SW 1271 (cell line): ENCODE measurements at regions not wholly inside any gene's neighbourhood (a gene's known extent, or its start where the extent isn't known, plus 50 kb on each side); places are given as distances from the start of the nearest gene placed in this dataset.

ENCODE experiments used
- DNase-seq, 2 experiments: peaks; one replicate each; lab custom pipeline; 2025; lab: John Stamatoyannopoulos, UW

- DNase-seq: no peak
Observed at GRCh38 chr2:37425408-37425807, 81.0 kb downstream of the QPCT start.

GRCh38 chr2:37427241-37427640, 82.8 kb downstream of the QPCT start:
- DNase-seq: no peak

GRCh38 chr2:37436323-37436722, 91.9 kb downstream of the QPCT start:
- no peak for DNase-seq

DNA sequence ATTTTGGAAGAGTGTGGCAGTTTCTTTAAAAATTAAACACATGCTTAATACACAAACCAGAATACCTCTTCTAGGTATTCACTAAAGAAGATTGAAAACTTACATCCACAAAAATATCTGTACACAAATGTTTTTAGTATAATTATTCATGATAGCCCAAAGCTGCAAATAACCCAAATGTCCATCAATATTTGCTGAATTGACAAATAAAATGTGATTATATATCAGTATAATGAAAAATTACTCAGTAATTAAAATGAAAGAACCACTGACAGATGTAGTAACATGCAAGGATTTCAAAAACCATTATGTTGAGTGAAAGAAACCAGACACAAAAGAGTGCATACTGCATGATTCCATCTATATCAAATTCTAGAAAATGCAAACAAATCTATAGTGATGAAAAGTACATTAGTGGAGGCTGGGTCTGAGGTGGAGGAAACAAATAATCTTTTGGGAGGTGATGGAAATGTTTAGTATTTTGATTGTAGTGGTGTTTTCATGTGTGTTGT, 94.8 kb downstream of the QPCT start:
- DNase-seq: no peak

DNA sequence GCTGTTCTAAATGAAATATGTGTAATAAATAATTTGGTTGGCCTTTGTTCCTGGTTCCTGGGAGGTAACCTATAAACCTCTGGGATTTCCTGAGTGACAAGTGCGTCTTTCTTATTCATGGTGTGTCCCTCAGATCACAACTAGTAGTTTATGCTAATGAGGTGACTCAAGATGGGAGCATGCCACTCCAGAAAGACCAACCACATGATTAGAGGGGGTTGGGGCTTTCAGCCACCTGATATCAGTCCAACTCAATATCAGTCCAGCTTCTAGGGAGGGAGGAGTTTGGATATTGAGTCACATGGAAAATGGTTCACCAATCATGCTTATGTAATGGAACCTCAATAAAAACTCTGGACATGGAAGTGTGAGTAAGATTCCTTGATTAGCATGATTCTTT, 96.6 kb downstream of the QPCT start:
- DNase-seq: no peak

DNA sequence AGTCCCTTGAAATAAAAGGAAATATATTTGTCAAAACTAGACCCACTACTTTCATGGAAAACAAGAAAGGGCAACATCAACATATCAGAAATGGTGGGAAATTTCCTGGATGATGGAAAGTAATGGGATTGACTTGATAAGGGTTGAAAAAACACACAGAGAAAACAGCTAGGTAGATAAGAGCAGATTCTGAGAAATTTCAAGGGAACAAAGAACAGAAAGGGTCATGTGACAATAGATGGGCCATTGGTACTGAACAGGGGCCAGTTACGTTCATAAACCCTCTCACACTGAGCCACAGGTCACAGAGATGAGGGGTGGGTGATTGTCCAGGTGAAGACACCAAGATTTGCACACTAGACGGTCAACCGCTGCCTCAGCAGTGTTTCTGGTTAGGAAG, 98.7 kb downstream of the QPCT start:
- no peak for DNase-seq

DNA sequence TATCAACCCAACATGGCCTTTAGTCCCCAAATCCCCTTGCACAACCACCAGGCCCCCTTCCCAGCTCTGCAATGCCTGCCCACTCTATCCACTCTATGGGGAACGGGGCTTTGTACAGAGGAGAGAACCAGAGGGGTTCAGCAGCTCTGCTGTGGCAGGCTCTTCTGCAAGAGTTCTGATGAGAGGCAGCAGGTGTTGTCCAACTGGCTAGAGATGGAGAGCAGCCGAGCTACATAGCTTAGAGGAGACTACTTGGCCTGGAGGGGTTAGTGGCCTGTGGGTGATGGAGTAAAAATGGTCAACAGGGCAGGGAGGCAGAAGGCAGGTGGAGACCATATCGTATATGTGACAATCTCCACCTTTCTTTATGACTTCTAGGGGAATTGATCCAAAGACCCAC, 103.0 kb downstream of the QPCT start:
- DNase-seq: no peak

DNA sequence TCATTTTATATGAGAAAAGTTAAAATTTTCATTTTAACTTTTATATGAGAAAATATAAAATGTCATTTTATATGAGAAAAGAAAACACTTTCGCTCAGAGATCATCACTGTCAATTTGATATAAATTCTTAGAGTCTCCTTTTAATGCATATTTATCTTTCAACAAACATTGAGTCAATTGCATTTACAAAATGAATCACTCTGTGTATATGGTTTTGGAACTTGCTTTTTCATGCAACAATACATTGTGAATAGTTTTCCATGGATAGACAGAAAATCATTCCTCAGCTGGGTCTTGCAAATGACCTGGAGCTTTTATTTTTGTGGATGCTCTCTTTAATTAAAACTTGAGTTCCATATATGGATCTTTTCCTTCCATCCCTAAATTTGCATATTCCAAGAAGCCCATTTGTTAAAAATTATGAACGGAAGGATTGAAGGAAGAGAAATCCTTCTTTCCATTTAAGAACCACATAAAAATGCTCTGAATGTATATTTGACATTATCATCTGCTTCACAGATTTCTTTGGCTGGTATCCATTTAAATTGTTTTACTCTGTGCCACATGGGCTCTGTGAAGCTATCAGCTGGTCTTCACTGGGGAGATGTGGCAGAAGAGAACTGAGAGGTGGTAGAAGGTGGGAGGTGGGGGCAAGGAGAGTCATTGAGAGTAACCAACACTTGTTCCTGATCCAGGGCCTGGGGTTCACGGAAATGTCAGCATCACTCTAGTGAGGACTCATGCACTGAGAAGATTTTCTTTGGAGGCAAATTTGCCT, 104.1 kb downstream of the QPCT start:
- DNase-seq: no peak

DNA sequence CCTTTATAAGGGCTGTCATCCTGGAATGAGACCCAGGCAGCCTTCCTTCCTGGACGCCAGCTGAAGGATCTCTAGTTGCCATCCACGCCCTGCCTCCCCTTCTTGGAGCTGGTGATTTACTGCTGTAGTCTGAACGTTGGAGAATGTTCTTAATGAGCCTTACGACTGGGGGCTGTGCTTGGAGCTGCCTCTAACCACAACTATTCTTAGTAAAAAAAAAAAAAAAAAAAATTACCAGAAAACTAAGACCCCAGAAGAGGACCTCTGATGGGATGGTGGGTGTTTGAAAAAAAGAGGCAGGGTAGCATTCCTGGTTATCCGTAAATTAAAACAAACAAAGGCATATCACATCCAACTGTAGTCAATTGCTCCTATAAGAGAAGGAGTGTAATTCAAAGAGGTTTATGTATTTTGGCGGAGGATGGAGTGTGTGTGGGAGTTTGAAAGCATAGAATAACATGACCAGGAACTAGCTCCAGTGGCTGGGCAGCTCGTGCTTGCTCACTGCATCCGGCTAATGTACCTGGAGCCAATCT, 105.4 kb downstream of the QPCT start:
- DNase-seq: no peak

DNA sequence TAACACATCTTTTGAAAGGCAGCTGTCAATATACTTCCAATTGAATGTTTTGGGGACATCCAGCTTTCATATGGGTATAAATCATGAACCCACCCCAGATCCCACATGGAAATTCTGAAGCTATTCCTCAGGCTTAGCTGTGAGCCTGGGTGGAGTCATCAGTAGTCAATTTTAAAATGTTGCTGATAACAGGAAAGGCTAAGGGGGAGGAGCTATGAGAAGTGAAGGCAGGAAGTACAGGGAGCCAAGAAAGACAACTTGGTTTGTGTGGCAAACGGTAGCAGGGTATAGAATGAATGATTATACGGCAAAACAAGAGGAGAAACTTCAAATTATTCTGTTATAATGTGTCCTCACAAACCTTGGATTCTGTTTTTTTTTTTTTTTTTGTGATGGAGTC, 108.6 kb downstream of the QPCT start:
- DNase-seq: no peak

GRCh38 chr2:37454851-37455762, 110.7 kb downstream of the QPCT start:
- no peak for DNase-seq

DNA sequence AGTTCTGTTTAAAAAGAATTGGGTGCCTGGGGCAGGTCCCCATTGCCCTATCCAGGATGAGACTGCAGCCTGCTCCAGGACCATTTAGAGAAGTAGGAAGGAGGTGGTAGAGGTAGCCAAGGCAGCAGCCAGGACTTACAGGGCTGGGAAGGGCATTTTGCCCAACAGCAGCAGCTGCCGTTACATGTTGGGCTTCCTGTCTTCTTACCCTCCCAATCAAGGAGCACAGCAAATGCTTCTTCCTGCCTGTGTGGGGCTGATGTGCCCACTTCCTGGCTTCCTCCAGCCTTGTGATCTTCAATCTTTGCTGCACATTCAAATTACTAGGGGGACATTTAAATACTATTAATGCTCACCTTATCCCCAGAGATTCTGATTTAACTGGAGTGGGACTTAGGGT, 112.0 kb downstream of the QPCT start:
- DNase-seq: no peak

DNA sequence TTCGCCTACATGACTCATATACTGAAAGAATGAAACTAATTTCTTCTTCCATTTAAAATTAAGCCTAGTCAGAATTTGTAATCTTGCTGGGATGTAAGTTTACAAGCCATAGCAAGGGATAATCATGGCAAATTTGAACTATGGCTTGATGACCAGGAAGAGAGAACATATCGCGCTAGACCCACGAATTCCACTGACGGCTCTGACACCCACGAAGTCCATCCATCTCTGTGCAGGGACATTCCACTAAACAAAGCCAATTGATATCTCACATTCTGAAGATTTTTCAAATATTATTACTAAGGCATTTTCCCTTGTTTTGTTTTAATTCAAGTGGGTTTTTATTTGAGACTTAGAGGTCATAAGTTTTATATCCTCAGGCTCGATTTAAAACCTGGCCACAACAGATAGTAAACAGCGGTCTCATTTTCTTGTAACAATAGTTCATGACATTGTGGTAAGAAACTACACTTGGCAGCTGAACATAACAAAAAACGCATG, 113.0 kb downstream of the QPCT start:
- no peak for DNase-seq

GRCh38 chr2:37458133-37458532, 113.7 kb downstream of the QPCT start:
- no peak for DNase-seq

- DNase-seq: no peak
Observed at GRCh38 chr2:37459095-37459981, 114.9 kb downstream of the QPCT start.

GRCh38 chr2:37460896-37461229, 116.4 kb downstream of the QPCT start:
- no peak for DNase-seq

DNA sequence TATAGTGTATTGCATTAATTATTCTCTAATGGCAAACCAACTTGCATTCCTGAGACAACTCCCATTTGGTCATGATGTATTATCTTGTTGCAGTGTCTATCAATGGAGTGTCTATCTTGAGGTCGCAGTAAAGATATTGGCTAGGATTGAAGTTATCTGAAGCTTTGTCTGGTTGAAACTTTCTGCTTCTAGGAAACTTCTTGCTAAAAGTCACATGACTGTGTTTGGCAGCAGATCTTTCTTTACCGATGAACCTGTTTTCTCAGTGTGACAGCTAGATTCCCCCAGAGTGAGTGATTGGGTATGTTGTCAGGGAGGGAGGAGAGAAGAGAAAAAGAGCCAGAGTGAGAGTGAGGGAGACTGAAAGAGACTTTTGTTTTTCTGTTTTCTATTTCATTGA, 119.6 kb downstream of the QPCT start:
- no peak for DNase-seq

DNA sequence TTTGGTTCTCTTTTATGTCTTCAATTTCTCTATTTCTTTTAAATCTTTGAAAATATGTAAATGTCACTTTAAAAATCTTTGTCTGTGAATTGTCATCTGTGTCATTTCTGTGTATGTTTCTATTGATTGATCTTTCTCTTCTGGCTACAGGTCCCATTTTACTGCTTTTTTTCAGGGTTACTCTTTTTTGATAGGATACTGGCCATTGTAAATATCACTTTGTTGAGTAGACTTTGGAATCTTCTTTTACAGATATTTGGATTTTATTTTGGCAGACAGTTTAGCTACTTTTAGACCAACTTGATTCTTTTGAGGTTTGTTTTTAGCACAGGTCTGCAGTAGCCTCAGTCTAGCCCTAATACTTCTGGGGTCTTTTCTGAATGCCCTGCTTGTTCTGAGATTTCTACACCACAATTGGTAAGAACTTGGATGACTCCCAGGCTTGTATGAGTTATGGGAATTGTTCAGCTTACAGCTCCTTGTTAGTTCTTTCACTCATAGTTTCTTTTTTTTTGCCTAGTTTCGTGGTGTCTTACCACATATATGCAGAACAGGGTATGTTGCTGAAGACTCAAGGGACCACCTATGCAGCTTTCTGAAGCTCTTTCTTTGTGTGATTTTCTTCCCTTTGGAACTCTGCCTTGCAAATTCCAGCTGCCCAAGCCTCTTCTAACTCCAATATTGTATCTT, 122.2 kb downstream of the QPCT start:
- no peak for DNase-seq

- no peak for DNase-seq
Observed at GRCh38 chr2:37468170-37468569, 123.7 kb downstream of the QPCT start.

- DNase-seq: no peak
Observed at GRCh38 chr2:37469126-37469525, 124.7 kb downstream of the QPCT start.

- no peak for DNase-seq
Observed at GRCh38 chr2:37471104-37471503, 126.7 kb downstream of the QPCT start.
